Uterus (tissue), 3 donors: ENCODE measurements at regions not wholly inside any gene's neighbourhood (a gene's known extent, or its start where the extent isn't known, plus 50 kb on each side); places are given as distances from the start of the nearest gene placed in this dataset.
"Not testable (repeated sequence)": the region's sequence is repeated elsewhere in the genome, so short reads cannot be mapped to it uniquely, and the experiment has no call there.

Source experiments
- DNase-seq, 2 donors: peaks; one replicate each; pipeline ENCODE4 v3.0.0-alpha.2; 2019 to 2020
- H3K27ac ChIP-seq, 2 donors: fragments of 200-600 bp; sonication (generic); 1 replicate in 1 of 2; 2 replicates in 1 of 2; pipeline ENCODE4 v1.5.1; 2016 to 2018
- H3K27me3 ChIP-seq, 2 donors: fragments of 200-600 bp; sonication (generic); one replicate each; pipeline ENCODE4 v1.5.1; 2018 to 2019; ENCODE audit warnings: control low read depth in 1 of 2
- H3K36me3 ChIP-seq, 2 donors: fragments of 200-600 bp; sonication (generic); one replicate each; pipeline ENCODE4 v1.5.1; 2019; ENCODE audit warnings: control low read depth in 1 of 2
- H3K4me1 ChIP-seq, 2 donors: fragments of 200-600 bp; sonication (generic); one replicate each; pipeline ENCODE4 v1.5.1; 2018 to 2019; ENCODE audit warnings: control low read depth in 1 of 2
- H3K4me3 ChIP-seq, 2 donors: fragments of 200-600 bp; sonication (generic); 1 replicate in 1 of 2; 2 replicates in 1 of 2; pipeline ENCODE4 v1.5.1; 2018 to 2019; ENCODE audit warnings: mild to moderate bottlenecking in 1 of 2
- H3K9me3 ChIP-seq, 2 donors: fragments of 200-600 bp; sonication (generic); one replicate each; pipeline ENCODE4 v1.5.1; 2019; ENCODE audit warnings: control low read depth in 1 of 2
- POLR2A ChIP-seq, 2 donors: fragments of 450-650 bp; IDR thresholded peaks; one replicate each; pipeline ENCODE4 v1.6.1; 2016; ENCODE audit warnings: antibody characterized with exemption in 2 of 2, mild to moderate bottlenecking in 1 of 2, moderate library complexity in 1 of 2
- intact Hi-C: fragments of 100-400 bp; cut with DNase I; formaldehyde crosslinking; loops from one replicate; pipeline ENCODE4 v1.15.1; 2023; ENCODE audit warnings: low total_unique reads
- TF ChIP-seq, protein P1 (sequence below), 4 experiments: fragments of 200-600 bp in 2 of 4; fragments of 450-650 bp in 2 of 4; sonication (generic) in 2 of 4; IDR thresholded peaks; one replicate each; pipeline ENCODE4 v1.5.1; 2016 to 2019; ENCODE audit warnings: antibody characterized with exemption in 4 of 4, mild to moderate bottlenecking in 2 of 4, moderate library complexity in 1 of 4
- donor health status: DM: yes; HTN: yes; CAD: no.

DNA sequence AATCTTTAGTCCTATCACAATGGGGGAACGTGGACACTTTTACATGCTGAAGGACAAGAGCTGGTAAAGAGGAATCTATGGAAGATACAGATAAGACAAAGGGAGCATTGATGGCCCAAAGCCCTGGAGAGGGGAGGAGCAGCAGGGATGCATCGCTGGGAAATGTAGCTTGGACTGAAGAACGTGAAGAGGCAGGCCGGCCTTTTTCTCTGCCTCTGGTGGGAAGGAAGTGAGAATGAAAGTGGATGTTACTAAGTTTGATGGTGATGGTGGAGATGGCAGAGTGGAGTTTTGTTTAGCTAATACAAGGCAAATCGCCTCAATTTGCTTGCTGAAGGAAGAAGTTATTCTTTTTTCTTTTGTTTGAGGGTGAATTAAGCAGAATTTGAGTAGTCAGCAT is 124.6 kb upstream of the TAF11L2 start:
- TF ChIP-seq, protein P1, sequence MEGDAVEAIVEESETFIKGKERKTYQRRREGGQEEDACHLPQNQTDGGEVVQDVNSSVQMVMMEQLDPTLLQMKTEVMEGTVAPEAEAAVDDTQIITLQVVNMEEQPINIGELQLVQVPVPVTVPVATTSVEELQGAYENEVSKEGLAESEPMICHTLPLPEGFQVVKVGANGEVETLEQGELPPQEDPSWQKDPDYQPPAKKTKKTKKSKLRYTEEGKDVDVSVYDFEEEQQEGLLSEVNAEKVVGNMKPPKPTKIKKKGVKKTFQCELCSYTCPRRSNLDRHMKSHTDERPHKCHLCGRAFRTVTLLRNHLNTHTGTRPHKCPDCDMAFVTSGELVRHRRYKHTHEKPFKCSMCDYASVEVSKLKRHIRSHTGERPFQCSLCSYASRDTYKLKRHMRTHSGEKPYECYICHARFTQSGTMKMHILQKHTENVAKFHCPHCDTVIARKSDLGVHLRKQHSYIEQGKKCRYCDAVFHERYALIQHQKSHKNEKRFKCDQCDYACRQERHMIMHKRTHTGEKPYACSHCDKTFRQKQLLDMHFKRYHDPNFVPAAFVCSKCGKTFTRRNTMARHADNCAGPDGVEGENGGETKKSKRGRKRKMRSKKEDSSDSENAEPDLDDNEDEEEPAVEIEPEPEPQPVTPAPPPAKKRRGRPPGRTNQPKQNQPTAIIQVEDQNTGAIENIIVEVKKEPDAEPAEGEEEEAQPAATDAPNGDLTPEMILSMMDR (IDR thresholded peaks at IDR 0.05), result no peak
- TF ChIP-seq POLR2A (IDR thresholded peaks at IDR 0.05), result no peak
- Histone ChIP-seq H3K27ac (no peak overlapping the region), H3K9me3 (no peaks in the 10 kb centered on the region), H3K27me3 (no peaks in the 10 kb centered on the region), H3K4me3 (no peak overlapping the region), H3K4me1 (no peaks in the 10 kb centered on the region), H3K36me3 (no peaks in the 10 kb centered on the region)
- no peak for DNase-seq
- intact Hi-C loops, result no loop called here

DNA sequence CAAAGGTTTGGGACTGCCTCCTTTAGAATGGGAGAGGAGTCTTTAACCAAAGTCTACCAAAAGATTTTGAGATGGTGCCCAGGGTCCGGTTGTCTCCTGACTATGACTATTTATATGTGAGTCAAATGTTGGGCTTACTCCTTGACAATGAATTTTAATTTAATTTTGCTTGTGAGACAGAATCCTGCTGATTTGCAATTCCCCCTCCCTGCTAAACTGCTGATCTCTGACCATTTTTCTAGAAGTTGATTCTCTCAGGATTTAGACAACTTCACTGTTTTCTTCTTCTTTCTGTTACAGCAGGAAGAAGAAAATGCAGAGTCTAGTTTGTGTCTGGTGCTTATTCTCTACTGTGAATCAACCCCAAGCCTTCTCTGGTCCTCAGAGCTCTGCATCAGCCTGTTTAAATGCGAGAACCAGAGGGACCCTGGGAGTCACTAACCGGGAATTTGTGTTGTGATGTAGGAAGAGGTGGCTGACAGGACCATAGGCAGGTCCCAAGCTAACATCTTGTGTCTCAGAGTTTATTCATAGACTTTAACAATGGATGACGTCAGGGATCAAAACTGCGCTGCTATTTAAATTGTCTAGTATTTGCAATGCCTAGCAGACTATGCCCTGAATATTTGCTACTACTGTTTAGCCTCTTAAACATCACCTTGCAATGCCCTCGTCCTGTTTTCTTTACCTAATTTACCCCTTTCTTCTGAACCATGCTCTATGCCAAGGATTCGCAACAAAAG is 124.0 kb upstream of the TAF11L2 start:
- intact Hi-C loops, result no loop called here
- no peak for TF ChIP-seq POLR2A (IDR thresholded peaks at IDR 0.05)
- TF ChIP-seq, protein P1 (IDR thresholded peaks at IDR 0.05), result no peak
- H3K9me3 ChIP-seq, result no peaks in the 10 kb centered on the region
- no peak overlapping the region for H3K27ac ChIP-seq
- H3K27me3 ChIP-seq, result no peaks in the 10 kb centered on the region
- H3K4me3 ChIP-seq, result no peak overlapping the region
- no peaks in the 10 kb centered on the region for H3K36me3 ChIP-seq
- H3K4me1 ChIP-seq, result no peaks in the 10 kb centered on the region
- no peak for DNase-seq

DNA sequence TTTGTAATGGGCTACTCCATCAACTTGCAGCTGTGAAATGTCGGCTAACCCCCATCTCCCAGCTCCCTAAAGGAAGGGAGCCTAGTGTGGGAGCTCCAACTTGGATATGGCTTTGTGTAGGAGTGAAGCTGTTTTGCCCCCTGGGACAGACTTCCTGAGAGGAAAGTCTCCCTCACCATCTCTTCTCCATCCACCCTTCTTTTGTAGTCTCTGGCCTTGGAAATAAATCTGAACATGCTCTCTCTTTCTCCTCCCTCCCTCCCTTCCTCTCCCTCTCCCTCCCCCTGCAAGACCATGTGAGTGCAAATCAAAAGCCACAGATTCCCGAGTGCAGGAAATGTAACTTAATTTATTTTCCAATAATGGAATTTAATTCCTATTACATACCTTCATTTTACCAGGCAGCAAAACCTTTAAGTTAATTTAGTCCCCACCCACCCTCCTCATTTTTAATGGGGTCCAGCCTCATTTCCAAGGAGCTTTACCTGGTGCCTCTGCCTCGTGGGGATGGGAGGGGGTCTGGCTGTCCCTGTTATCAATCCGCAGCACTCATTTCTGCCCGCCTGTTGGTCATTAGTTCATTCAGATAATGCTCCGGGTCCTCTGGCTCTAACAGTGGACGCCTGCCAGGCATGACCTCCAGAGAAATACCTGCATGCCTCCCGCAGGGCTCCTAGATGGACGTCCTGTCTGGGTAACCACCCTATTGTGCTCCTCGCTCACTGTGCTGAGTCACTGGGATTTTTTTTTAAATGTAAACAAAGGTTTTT is 122.9 kb upstream of the TAF11L2 start:
- Histone ChIP-seq H3K27me3 (no peaks in the 10 kb centered on the region), H3K4me1 (no peaks in the 10 kb centered on the region), H3K36me3 (no peaks in the 10 kb centered on the region), H3K9me3 (no peaks in the 10 kb centered on the region), H3K4me3 (no peak overlapping the region), H3K27ac (no peak overlapping the region)
- DNase-seq, result no peak
- intact Hi-C loops, result no loop called here
- no peak for TF ChIP-seq POLR2A (IDR thresholded peaks at IDR 0.05)
- TF ChIP-seq, protein P1 (IDR thresholded peaks at IDR 0.05), result no peak

DNA sequence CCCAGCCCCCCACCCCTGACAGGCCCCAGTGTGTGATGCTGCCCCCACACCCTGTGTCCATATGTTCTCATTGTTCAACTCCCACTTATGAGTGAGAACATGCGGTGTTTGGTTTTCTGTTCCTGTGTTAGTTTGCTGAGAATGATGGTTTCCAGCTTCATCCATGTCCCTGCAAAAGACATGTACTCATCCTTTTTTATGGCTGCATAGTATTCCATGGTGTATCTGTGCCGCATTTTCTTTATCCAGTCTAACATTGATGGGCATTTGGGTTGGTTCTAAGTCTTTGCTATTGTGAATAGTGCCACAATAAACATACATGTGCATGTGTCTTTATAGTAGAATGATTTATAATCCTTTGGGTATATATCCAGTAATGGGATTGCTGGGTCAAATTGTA is 122.1 kb upstream of the TAF11L2 start:
- H3K4me3 ChIP-seq, DNase-seq, H3K36me3 ChIP-seq, intact Hi-C loops, H3K27me3 ChIP-seq, H3K27ac ChIP-seq, H3K9me3 ChIP-seq, H3K4me1 ChIP-seq: not testable (repeated sequence)

DNA sequence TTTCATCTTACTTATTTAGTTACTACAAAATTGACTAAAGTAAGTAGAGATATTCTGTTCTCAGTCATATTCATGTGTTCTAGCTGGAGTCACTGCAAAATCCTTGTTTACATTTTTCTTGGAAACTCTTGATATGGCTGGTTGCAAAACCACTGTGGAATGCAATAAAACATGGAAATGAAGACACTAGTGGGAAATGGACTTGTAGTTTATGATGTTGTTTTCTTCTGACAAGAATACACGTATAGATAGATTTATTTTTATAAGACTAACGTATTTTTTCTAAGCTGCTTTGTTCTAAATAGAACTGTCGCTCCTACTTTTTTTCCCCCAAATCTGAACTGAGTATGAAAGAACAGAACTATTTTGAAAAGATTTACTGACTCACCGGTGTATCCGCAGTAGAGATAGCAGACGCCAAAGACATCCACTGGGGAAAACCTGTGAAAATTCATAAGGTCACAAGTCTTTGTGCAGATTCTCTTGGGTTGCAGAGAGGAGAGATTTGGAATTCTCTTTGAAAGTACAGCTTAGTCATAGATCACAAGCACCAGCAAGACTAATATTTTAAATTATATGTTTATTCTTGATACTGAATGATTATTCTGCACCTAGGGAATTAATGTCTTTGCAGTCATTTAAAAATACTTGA is 119.6 kb upstream of the TAF11L2 start:
- Histone ChIP-seq H3K9me3 (no peaks in the 10 kb centered on the region), H3K4me1 (no peaks in the 10 kb centered on the region), H3K4me3 (no peak overlapping the region), H3K27me3 (no peaks in the 10 kb centered on the region), H3K27ac (peak overlapping the region; percentile 47 to 73), H3K36me3 (no peaks in the 10 kb centered on the region)
- intact Hi-C loops, result no loop called here
- TF ChIP-seq, protein P1 (IDR thresholded peaks at IDR 0.05), result no peak
- no peak for TF ChIP-seq POLR2A (IDR thresholded peaks at IDR 0.05)
- DNase-seq, result no peak
